ENCODE measurements at regions not wholly inside any gene's neighbourhood (a gene's known extent, or its start where the extent isn't known, plus 50 kb on each side); places are given as distances from the start of the nearest gene placed in this dataset.

GRCh38 chr2:226127682-226128081 is 671.9 kb downstream of the IRS1 start:
- no peak for TF ChIP-seq CTCF (IDR thresholded peaks at IDR 0.05)
- TF ChIP-seq POLR2A (IDR thresholded peaks at IDR 0.05), result no peak
